KMS-11 (cell line): ENCODE measurements at regions not wholly inside any gene's neighbourhood (a gene's known extent, or its start where the extent isn't known, plus 50 kb on each side); places are given as distances from the start of the nearest gene placed in this dataset.
"Not testable (repeated sequence)": the region's sequence is repeated elsewhere in the genome, so short reads cannot be mapped to it uniquely, and the experiment has no call there.

Experiments used
- H2AFZ ChIP-seq: fragments of 200-600 bp; sonication (generic); 2 replicates; pipeline ENCODE4 v1.6.1; 2016; ENCODE audit warnings: antibody characterized with exemption, mixed run types, low read depth
- H3K27ac ChIP-seq: fragments of 200-600 bp; sonication (generic); 2 replicates; pipeline ENCODE4 v1.6.1; 2016; ENCODE audit warnings: mild to moderate bottlenecking, mixed run types
- H3K27me3 ChIP-seq: fragments of 200-600 bp; sonication (generic); 2 replicates; pipeline ENCODE4 v1.6.1; 2017; ENCODE audit warnings: mild to moderate bottlenecking, low read depth, mixed run types, moderate library complexity; ENCODE audit not compliant: insufficient read depth
- H3K36me3 ChIP-seq: fragments of 200-600 bp; sonication (generic); 2 replicates; pipeline ENCODE4 v1.6.1; 2017; ENCODE audit warnings: mild to moderate bottlenecking, mixed run types; ENCODE audit not compliant: insufficient read depth
- H3K4me1 ChIP-seq: fragments of 200-600 bp; sonication (generic); 2 replicates; pipeline ENCODE4 v1.6.1; 2016; ENCODE audit warnings: mild to moderate bottlenecking, low read depth, mixed run types; ENCODE audit not compliant: poor library complexity, severe bottlenecking
- H3K4me2 ChIP-seq: fragments of 200-600 bp; sonication (generic); 2 replicates; pipeline ENCODE4 v1.7.0; 2016; ENCODE audit warnings: mild to moderate bottlenecking, mixed run types
- H3K4me3 ChIP-seq: fragments of 200-600 bp; sonication (generic); IDR thresholded peaks from 2 replicates; pipeline ENCODE4 v1.6.1; 2017; ENCODE audit warnings: low read depth, low read length, mixed read lengths; ENCODE audit not compliant: insufficient read depth
- H3K79me2 ChIP-seq: fragments of 200-600 bp; sonication (generic); 2 replicates; pipeline ENCODE4 v1.6.1; 2016; ENCODE audit warnings: low read depth, mixed run types; ENCODE audit not compliant: insufficient read depth
- H3K9ac ChIP-seq: fragments of 200-600 bp; sonication (generic); 2 replicates; pipeline ENCODE4 v1.6.1; 2016; ENCODE audit warnings: mild to moderate bottlenecking, mixed run types
- H4K20me1 ChIP-seq: fragments of 200-600 bp; sonication (generic); 2 replicates; pipeline ENCODE4 v1.6.1; 2016; ENCODE audit warnings: mild to moderate bottlenecking, mixed run types; ENCODE audit not compliant: insufficient read depth
- TF ChIP-seq, protein P1 (sequence below): fragments of 200-600 bp; sonication (generic); conservative IDR thresholded peaks from 2 replicates; pipeline ENCODE4 v1.6.1; 2017; ENCODE audit warnings: low read depth, mild to moderate bottlenecking, antibody characterized with exemption, low read length, moderate library complexity, mixed read lengths

GRCh38 chr10:114716811-114717404, 58.8 kb upstream of the ABLIM1 start:
- Histone ChIP-seq H3K27me3 (no peaks in the 10 kb centered on the region), H3K9ac (no peak overlapping the region), H3K27ac (no peak overlapping the region), H3K4me3 (no peak overlapping the region), H3K36me3 (no peaks in the 10 kb centered on the region), H3K4me1 (no peaks in the 10 kb centered on the region), H4K20me1 (no peaks in the 10 kb centered on the region), H3K79me2 (no peaks in the 10 kb centered on the region), H2AFZ (no peak overlapping the region), H3K4me2 (no peak overlapping the region)
- TF ChIP-seq, protein P1, sequence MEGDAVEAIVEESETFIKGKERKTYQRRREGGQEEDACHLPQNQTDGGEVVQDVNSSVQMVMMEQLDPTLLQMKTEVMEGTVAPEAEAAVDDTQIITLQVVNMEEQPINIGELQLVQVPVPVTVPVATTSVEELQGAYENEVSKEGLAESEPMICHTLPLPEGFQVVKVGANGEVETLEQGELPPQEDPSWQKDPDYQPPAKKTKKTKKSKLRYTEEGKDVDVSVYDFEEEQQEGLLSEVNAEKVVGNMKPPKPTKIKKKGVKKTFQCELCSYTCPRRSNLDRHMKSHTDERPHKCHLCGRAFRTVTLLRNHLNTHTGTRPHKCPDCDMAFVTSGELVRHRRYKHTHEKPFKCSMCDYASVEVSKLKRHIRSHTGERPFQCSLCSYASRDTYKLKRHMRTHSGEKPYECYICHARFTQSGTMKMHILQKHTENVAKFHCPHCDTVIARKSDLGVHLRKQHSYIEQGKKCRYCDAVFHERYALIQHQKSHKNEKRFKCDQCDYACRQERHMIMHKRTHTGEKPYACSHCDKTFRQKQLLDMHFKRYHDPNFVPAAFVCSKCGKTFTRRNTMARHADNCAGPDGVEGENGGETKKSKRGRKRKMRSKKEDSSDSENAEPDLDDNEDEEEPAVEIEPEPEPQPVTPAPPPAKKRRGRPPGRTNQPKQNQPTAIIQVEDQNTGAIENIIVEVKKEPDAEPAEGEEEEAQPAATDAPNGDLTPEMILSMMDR, result no peak

GRCh38 chr10:114717881-114718280, 59.8 kb upstream of the ABLIM1 start:
- H3K9ac ChIP-seq, H3K27ac ChIP-seq, H3K27me3 ChIP-seq, H3K79me2 ChIP-seq, H3K4me3 ChIP-seq, H2AFZ ChIP-seq, H3K4me1 ChIP-seq, H4K20me1 ChIP-seq, H3K36me3 ChIP-seq, H3K4me2 ChIP-seq: not testable (repeated sequence)

DNA sequence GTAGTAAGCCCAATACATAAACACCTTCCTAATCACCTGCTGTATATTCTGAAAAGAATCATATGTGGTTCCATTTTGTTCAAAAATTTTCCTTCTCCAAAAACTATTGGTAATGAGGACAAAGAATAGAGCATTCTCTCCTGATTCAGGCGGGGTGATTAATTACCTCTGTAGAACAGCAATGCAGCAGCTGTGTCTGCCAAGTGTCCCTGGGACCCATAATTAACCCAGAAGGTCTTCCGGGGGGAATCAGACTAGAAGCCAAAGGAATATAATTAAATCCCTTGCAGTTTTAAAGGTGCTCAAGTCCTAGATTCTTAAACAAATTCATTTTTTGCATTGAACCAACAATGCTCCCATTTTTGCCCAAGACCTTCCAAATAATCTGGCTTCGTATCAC, 60.3 kb upstream of the ABLIM1 start:
- no peaks in the 10 kb centered on the region for H3K36me3 ChIP-seq
- no peaks in the 10 kb centered on the region for H3K79me2 ChIP-seq
- H3K9ac ChIP-seq, result no peak overlapping the region
- H2AFZ ChIP-seq, result no peak overlapping the region
- H3K27me3 ChIP-seq, result no peaks in the 10 kb centered on the region
- H3K4me3 ChIP-seq, result no peak overlapping the region
- H4K20me1 ChIP-seq, result no peaks in the 10 kb centered on the region
- H3K27ac ChIP-seq, result no peak overlapping the region
- no peak overlapping the region for H3K4me2 ChIP-seq
- TF ChIP-seq, protein P1, result no peak
- no peaks in the 10 kb centered on the region for H3K4me1 ChIP-seq

DNA sequence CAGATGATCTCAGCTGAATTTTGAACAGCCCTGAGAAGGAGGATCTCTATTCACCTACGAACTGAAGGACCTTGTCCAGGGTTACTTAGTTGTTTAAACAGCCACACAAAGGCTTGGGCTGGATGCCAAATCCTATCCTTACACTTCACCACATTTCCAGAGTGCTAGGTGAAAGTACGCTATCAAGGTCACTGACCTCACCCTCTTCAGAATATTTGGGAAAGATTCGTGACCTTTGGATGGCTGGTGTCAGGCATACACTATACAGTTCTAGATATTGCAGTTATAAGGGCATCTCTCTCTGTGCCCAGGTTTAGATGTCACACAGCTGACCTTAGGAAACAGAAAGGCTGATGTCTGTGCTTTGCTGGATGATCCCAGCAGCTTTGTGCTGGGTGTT, 61.2 kb upstream of the ABLIM1 start:
- no peak overlapping the region for H3K27ac ChIP-seq
- H4K20me1 ChIP-seq, result no peaks in the 10 kb centered on the region
- TF ChIP-seq, protein P1, result no peak
- no peak overlapping the region for H2AFZ ChIP-seq
- H3K4me1 ChIP-seq, result no peaks in the 10 kb centered on the region
- H3K79me2 ChIP-seq, result no peaks in the 10 kb centered on the region
- no peak overlapping the region for H3K4me2 ChIP-seq
- no peak overlapping the region for H3K4me3 ChIP-seq
- H3K27me3 ChIP-seq, result no peaks in the 10 kb centered on the region
- H3K36me3 ChIP-seq, result no peaks in the 10 kb centered on the region
- H3K9ac ChIP-seq, result no peak overlapping the region

- not testable (repeated sequence) for H3K79me2 ChIP-seq, H3K4me3 ChIP-seq, H3K36me3 ChIP-seq, H3K4me2 ChIP-seq, H4K20me1 ChIP-seq, H3K27me3 ChIP-seq, H3K9ac ChIP-seq, H3K27ac ChIP-seq, H3K4me1 ChIP-seq, H2AFZ ChIP-seq
Measured at GRCh38 chr10:114720023-114720422, 61.9 kb upstream of the ABLIM1 start.
